ENCODE measurements at regions not wholly inside any gene's neighbourhood (a gene's known extent, or its start where the extent isn't known, plus 50 kb on each side); places are given as distances from the start of the nearest gene placed in this dataset.

DNA sequence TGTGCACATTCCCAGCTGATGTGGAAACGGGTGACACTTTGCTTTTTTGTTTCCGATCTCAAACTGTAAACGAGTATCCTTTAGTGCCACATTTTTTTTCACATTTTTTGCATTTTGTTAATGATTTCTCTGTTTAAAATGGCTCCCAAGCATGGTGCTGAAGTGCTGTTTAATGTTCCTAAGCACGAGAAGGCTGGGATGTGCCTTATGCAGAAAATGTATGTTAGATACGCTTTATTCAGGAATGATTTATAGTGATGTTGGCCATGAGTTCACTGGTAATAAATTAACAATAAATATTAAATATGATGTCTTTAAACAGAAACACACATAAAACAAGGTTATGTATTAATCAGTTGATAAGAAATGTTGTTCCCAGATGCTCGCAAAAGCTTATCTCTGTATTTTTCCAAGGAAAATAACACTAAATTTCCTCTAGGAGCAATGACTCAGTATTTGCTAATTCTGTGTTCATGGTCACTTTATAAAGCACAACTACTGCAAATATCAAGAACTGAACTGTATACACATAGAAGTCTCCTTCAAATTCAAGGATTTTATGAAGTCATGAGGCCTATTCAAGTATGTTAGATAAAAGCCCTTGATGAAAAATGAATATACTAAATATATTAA, 305.9 kb upstream of the SMIM30 start:
- DNase-seq: no peak
- ATAC-seq: no peak

DNA sequence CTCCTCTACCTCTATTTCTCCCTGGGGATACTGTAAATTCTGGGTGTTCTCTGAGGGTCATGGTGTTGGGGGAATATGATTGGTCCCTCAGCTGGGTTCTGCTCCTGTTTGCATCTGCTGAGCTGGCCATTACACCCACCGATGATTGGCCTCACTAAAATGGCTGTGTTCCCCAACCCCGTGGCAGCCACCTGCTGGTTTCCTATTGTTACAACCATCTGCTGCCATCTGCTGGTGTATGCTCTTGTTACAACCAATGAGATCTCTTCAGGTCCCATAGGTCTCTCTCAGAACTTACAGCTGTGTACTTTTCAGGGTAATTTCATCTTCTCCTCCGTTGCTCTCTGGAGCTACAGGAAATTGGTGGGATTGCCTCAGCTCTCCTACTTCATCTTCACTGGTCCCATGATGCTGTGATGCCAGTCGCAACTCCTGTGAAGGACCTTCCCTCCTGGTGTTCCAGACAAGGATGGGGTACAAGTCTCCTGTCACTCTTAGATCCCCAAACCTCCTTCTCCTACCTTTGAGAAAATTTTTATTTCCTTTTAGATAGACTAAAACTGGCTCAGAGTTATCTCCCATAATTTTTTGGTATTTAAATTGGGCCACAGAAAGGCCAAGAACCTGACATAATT, 303.5 kb upstream of the SMIM30 start:
- H3K27ac ChIP-seq: no peak overlapping the region
- no peak overlapping the region for H3K4me3 ChIP-seq
- intact Hi-C loops (cut with DNase I): no loop called here
- no peaks in the 10 kb centered on the region for H3K4me1 ChIP-seq
- whole genome bisulfite sequencing (ENCODE audit: insufficient coverage, low coverage, low lambda C conversion rate, missing lambda C conversion rate): 22% methylated on average over 4 of the region's 4 CpGs
- DNase-seq (peak; percentile 57 to 78 (median 68)), ATAC-seq (peak; percentile 99 to 100 (median 100))
- no peaks in the 10 kb centered on the region for H3K36me3 ChIP-seq
- H3K9me3 ChIP-seq: no peaks in the 10 kb centered on the region
- H3K27me3 ChIP-seq: no peaks in the 10 kb centered on the region
- no peak for TF ChIP-seq POLR2A (IDR thresholded peaks at IDR 0.05)
- TF ChIP-seq, protein P1, sequence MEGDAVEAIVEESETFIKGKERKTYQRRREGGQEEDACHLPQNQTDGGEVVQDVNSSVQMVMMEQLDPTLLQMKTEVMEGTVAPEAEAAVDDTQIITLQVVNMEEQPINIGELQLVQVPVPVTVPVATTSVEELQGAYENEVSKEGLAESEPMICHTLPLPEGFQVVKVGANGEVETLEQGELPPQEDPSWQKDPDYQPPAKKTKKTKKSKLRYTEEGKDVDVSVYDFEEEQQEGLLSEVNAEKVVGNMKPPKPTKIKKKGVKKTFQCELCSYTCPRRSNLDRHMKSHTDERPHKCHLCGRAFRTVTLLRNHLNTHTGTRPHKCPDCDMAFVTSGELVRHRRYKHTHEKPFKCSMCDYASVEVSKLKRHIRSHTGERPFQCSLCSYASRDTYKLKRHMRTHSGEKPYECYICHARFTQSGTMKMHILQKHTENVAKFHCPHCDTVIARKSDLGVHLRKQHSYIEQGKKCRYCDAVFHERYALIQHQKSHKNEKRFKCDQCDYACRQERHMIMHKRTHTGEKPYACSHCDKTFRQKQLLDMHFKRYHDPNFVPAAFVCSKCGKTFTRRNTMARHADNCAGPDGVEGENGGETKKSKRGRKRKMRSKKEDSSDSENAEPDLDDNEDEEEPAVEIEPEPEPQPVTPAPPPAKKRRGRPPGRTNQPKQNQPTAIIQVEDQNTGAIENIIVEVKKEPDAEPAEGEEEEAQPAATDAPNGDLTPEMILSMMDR (IDR thresholded peaks at IDR 0.05): peak; percentile 76 to 79 (median 78)

More for the DNA sequence above, 305.9 kb upstream of the SMIM30 start:
- Histone ChIP-seq H3K4me1 (no peaks in the 10 kb centered on the region), H3K36me3 (no peaks in the 10 kb centered on the region), H3K27ac (no peak overlapping the region), H3K27me3 (no peaks in the 10 kb centered on the region), H3K4me3 (no peak overlapping the region), H3K9me3 (no peaks in the 10 kb centered on the region)
- intact Hi-C loops (cut with DNase I): no loop called here
- WGBS (ENCODE audit: insufficient coverage, low coverage, low lambda C conversion rate, missing lambda C conversion rate): 60% methylated on average over 6 of the region's 6 CpGs
- no peak for TF ChIP-seq POLR2A (IDR thresholded peaks at IDR 0.05)
- TF ChIP-seq, protein P1 (IDR thresholded peaks at IDR 0.05): no peak

DNA sequence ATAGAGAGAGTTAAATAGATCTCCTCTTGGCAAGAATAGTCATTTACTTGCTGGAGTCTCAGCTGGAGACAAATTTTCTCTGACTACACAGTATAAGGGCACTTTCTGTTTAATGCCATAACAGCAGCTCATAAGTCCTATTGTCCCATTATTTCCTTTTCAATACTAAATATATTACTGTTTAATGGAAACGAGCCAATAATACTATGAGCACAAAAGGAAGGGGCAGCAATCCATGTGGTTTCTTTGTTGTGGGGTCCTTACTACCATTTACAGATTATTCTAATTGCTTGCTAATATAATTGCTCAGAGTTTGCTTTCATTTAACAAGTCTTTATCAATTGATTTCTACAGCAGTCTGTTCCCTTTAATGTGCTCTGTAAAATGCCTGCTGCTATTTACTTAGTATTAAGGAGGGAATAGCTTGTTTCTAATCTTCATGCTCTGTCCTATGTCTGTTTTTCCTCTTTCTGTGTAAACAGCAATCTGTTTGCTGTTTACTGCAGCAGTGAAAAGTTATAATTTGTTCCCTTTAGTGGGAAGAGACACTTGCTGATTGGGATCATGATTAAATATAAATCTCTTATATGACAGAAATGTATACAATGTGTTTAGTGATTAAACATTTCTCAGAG, 296.2 kb upstream of the SMIM30 start:
- 11% methylated on average over 1 of the region's 1 CpG for WGBS (ENCODE audit: insufficient coverage, low coverage, low lambda C conversion rate, missing lambda C conversion rate)
- intact Hi-C loops (cut with DNase I): no loop called here
- H3K36me3 ChIP-seq: no peaks in the 10 kb centered on the region
- TF ChIP-seq POLR2A (IDR thresholded peaks at IDR 0.05): no peak
- TF ChIP-seq, protein P1 (IDR thresholded peaks at IDR 0.05): no peak
- no peaks in the 10 kb centered on the region for H3K9me3 ChIP-seq
- ATAC-seq (no peak), DNase-seq (no peak)
- H3K4me1 ChIP-seq: no peaks in the 10 kb centered on the region
- no peak overlapping the region for H3K4me3 ChIP-seq
- H3K27ac ChIP-seq: no peak overlapping the region
- H3K27me3 ChIP-seq: no peaks in the 10 kb centered on the region

DNA sequence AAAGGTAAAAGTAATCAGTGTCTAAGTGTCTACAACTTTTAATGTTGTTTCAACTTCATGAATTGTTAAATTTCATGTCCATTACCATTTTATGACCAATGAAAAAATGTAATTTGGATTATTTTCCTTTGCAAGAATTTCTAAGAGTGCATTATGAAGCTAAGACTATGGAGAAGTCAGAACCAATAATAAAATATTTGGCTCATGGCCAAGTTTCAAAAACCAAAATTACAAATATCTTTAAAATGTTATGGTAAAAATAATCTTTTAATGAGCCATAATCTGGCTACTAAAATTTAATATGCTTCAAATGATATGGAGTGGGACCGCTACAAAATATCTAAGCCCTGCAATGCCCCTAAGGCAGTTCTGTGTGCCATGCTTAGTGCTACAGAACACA, 294.1 kb upstream of the SMIM30 start:
- intact Hi-C loops (cut with DNase I): no loop called here
- Histone ChIP-seq H3K27ac (no peak overlapping the region), H3K27me3 (no peaks in the 10 kb centered on the region), H3K9me3 (no peaks in the 10 kb centered on the region), H3K36me3 (no peaks in the 10 kb centered on the region), H3K4me3 (no peak overlapping the region), H3K4me1 (no peaks in the 10 kb centered on the region)
- no peak for ATAC-seq
- TF ChIP-seq, protein P1 (IDR thresholded peaks at IDR 0.05): no peak
- no peak for TF ChIP-seq POLR2A (IDR thresholded peaks at IDR 0.05)
- DNase-seq: no peak
- 86% methylated on average over 1 of the region's 1 CpG for WGBS (ENCODE audit: insufficient coverage, low coverage, low lambda C conversion rate, missing lambda C conversion rate)
